HG03520 (cell line): ENCODE measurements at regions not wholly inside any gene's neighbourhood (a gene's known extent, or its start where the extent isn't known, plus 50 kb on each side); places are given as distances from the start of the nearest gene placed in this dataset.

Experiments
- ATAC-seq: cut with Tn5 transposase; IDR thresholded peaks from one replicate; pipeline ENCODE4 v1.9.1; 2021; ENCODE audit warnings: mild to moderate bottlenecking, moderate library complexity; ENCODE audit not compliant: unreplicated experiment

DNA sequence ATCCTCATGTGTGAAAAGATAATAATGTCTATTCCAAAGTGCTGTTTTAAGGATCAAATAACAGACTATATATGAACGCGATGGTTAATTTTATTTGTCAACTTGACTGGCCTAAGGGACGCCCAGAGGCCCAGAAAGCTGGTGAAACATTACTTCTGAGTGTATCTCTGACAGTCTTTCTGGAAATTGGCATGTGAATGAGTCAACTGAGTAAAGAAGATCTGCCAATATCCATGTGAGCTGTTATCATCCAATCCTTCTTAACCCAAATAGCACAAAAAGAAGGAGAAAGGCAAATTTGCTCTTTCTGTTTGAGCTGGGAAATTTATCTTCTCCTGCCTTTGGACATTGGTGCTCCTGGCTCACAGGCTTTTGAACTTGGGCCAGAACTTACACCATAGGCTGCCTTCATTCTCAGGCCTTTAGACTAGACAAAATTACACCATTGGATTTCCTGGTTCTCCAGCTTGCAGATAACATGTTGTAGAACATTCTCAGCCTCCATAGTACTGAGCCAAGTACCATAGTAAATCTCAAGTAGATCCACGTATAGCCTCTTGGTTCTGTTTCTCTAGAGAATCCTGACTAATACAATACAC lies 114.7 kb upstream of the DOCK10 start:
- no peak for ATAC-seq

GRCh38 chr2:225140723-225141122 lies 98.5 kb upstream of the DOCK10 start:
- ATAC-seq, result no peak

- ATAC-seq, result no peak
These were observed 95.7 kb upstream of the DOCK10 start for GRCh38 chr2:225137971-225138370.

GRCh38 chr2:225136552-225136951 lies 94.3 kb upstream of the DOCK10 start:
- no peak for ATAC-seq

DNA sequence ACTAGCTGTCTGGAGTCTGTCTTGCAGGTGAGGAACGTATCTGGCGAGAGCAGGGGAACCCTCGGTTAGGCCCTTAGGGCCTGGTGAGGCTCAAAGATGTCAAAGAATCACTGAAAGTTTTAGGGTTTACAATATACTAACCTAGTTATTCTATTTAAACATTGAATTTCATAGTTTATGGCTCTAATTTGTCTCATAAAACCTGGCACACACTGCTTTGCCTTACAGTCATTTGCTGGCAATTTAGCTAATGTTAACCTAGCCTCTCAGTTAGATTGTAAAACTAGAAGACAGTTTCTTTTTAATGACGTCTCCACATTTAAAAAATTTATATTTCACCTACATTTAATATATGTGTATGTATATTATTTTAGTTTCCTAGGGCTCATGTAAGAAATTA lies 89.6 kb upstream of the DOCK10 start:
- ATAC-seq, result no peak

DNA sequence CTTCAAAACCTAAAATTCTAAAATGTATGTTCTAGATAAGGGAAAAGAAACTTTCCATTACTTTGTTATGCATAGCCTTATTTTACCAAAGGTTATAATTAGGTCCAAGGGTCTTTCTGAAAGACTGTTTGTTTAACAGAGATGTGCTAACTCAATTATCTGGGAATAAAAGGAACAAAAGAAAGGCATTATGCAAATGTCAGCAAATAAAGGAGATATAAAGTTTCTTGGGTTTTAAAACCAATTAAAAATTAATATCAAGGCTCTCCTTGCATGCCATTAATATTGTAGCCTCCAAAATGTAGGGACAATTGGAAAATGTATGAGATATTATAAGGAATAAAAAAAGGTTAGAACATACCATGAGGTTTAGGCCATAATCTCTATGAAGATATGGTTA lies 87.8 kb upstream of the DOCK10 start:
- ATAC-seq, result no peak

DNA sequence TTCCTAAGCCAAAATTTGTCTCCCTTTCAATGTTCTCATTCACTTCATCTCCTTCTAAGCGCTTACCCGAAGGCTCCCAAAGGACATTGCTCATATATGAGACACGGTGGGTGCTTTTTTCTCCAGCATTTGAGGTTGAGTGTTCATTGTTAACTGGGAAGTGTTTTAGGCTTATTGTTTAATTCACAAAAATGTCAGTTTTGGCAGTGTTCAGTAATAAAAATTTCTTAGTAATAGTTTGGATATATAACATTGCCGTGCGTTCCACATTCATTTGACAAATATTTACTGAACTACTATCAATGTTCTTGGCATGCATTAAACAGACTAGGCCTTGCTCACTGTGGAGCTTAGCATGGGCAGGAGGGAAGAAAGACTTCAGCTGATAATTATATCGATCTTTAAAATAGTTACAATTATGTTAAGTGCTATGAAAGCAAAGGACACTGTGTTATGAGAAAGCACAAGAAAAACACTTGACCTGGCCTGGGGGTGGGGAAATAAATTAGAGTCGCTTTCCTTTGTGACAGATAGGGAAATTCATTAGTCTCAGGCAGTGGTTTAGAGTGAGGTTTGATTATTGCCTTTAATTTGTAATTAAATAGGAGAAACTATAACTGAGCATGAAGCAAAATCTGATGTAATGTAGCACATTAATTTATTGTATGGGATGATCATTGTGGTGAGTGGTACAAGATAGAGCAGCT lies 82.2 kb upstream of the DOCK10 start:
- no peak for ATAC-seq

- ATAC-seq, result no peak
These were observed 80.6 kb upstream of the DOCK10 start for GRCh38 chr2:225122583-225123486.

GRCh38 chr2:225122007-225122406 lies 79.7 kb upstream of the DOCK10 start:
- ATAC-seq, result no peak

GRCh38 chr2:225120186-225120585 lies 77.9 kb upstream of the DOCK10 start:
- ATAC-seq, result no peak

DNA sequence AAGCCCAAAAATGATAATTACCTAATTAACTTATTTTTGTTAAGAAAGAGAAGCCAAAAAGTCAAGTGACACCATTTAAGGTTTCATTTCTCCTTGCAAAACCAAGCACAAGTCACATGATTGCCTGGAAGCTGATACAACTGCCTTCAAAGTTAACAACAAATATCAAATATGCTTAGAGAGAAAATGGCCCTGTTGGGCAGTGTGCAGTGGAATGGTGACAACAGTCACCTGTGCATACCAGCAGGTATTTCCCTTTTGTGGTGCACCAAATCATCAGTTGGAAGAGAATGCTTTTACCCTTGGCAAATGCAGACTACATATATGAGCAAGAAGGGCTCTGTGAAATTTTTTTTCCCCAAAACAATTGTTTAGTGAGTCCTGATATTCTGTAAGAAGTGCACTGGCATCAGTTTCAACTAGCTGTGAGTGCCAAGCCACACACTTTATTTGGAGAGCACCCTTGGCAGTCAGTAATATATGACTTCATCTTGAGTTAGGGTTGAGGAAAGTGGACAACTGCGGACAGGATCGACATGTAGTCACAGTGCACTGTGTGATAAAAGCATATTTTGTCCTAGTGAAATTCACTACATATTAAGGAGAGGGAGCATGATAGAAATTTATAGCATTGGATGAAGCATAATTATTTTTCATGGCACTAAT lies 74.9 kb upstream of the DOCK10 start:
- no peak for ATAC-seq

DNA sequence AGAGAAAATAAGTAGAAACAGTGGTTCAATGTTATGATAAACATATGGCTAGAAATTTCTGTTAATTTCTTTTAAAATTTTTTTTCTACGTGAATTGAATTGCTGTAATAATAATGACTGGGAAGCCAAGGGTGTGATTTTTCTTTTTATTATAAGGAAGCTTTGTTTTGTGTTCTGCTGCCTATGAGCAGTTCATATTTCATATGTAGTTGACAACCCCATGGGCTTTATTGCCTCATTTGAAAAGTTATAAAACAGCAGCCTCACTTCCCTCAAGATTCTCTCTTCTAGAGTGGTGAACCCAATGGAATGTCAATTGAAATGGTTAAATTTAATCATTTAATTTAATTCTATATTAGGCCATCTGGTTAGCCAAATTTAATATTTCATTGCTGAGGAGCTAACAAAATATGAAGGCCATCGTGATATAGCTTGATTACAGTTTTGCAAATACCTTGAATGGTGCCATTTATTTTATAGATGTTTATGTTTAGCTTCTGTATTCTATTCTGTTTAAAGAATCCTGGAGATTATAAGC lies 72.6 kb upstream of the DOCK10 start:
- ATAC-seq, result no peak

DNA sequence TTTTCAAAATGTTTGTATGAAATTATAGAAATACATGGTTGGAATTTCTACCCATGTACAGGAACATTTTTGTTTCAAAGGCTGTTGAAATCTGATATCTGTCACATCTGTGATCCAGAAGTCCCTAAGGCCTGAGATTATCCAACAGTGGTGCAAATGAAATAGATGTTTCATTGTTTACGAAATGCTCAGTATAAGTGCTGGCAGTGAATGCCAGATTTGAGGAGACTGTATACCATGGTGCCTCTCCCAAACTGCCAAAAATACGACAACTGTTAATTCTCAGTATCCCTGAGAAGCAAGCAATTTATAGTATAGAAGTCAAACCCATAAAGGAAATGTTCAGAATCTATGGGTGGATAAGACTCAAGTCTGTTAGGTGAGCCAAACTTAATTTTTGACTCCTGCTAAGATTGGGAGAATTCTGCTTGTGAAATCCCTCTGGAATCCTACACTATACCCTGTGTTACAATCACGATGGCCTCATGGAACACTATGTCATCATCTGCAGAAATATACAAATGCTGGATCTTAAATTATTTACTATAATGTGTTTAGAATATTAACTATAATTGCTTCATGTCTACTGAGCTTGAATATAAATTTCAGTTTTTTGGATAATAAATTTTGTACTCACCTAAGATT lies 71.2 kb upstream of the DOCK10 start:
- no peak for ATAC-seq

DNA sequence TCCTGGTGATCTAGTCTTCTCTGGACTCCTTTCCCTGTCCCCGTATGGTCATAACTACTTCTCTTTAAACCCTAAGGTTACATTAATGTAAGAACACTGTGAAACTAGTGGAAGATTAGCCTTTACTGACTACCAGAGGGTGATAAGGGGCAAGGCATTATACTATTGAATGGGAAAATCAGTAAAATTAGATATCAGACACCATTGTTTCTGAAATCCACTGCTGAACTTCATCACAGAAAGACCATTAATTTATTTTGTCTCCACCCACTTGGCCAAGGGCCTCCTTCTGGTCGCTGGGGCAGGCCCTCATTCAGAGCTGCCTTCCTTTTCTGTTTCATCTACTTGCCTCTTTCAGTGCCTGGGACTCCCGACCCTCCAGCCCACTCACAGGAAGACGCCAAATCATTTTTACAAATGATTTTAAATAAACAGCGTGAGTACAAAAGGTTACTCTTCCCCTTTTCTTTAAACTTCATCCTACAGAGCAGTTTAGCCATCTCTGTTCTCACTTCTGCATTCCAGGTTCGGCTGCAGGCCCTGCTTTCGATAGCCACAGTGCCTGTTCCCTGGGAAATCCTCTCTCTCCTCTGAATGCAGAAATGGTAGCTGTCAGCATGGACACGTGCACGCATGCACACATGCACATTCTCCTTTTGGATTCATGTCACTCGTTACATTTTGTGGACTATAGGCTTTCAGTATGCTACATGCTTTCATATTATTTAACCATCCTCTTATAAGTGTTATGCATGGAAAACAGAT lies 70.3 kb upstream of the DOCK10 start:
- no peak for ATAC-seq

GRCh38 chr2:225108805-225109204 lies 66.5 kb upstream of the DOCK10 start:
- ATAC-seq, result no peak

DNA sequence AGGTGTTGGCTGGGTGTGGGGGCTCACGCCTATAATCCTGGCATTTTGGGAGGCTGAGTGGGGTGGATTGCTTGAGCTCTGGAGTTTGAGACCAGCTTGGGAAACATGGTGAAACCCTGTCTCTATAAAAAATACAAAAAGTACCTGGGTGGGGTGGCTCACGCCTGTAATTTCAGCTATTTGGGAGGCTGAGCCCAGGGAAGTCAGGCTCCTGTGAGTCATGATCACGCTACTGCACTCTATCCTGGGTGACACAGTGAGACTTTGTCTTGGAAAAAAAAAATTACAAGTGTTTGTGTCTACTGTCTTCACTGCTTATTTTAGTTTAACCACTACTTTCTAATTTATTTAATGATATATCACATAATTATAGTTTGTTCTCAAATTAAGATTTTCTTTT lies 62.7 kb upstream of the DOCK10 start:
- no peak for ATAC-seq

GRCh38 chr2:225104321-225104720 lies 62.1 kb upstream of the DOCK10 start:
- no peak for ATAC-seq

- ATAC-seq, result no peak
These were observed 61.5 kb upstream of the DOCK10 start for GRCh38 chr2:225103737-225104141.

DNA sequence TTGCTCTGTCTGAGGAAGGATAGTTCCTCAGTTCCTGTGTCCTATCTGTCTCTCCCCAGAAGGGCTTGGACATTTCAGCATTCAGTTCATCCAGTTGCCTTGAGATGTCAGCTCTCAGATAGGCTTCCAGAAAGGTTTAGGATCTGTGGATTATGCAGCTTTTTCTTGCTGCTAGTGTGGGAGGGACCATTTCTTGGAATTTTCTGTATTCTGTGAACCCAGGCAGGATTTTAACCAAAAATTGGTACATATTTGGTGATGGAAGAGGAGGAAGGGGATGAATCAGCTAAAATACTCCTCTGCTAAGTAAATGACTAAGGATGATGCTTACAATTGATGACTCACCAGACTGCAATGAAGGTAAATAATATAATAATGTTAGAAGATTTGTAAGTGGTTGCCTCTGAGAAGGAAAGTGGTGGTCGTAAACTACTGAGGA lies 58.6 kb upstream of the DOCK10 start:
- ATAC-seq, result no peak

DNA sequence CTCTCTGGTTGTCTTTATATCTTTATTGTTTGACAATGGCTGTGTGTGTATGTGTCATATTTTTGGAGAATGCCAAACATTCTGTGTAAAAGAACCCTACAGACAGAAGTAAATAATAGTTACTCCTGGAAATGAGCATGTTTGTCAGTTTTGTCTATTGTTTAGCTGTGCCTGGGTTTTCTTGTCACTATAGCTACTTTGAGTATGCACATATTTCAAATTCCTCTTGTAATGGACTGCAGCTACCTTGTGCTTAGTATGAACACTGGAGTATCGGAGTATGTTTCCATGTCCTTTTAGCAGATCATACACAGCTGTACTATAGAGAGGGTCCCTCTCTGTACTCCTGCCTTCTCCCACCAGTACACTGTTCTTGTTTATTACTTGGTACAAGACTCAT lies 58.0 kb upstream of the DOCK10 start:
- no peak for ATAC-seq
